PC-9 (cell line): ENCODE measurements at regions not wholly inside any gene's neighbourhood (a gene's known extent, or its start where the extent isn't known, plus 50 kb on each side); places are given as distances from the start of the nearest gene placed in this dataset.

ENCODE experiments used
- BruUV-seq: library from RNA; stranded (reverse); fragments of 400-500 nt; replicated peaks from 2 replicates; lab custom pipeline; 2021; lab: Mats Ljungman, UMichigan
- CTCF ChIA-PET: fragments of 300-600 bp; sonication (Branson Sonifier 250); formaldehyde crosslinking; loops from one replicate; lab custom pipeline; 2022; ENCODE audit warnings: antibody characterized with exemption; lab: Charles Lee
- POLR2A ChIA-PET: fragments of 300-600 bp; sonication (Branson Sonifier 250); formaldehyde crosslinking; loops from one replicate; lab custom pipeline; 2022; ENCODE audit warnings: antibody characterized with exemption; ENCODE audit not compliant: unreplicated experiment; lab: Charles Lee
- DNase-seq, 2 experiments: peaks; one replicate each; pipeline versions ENCODE4 v3.0.0 to v3.0.0-alpha.2; 2015 to 2022; ENCODE audit warnings: mixed read lengths in 1 of 2
- H2AFZ ChIP-seq: fragments of 200-600 bp; sonication (generic); 2 replicates; pipeline ENCODE4 v1.8.1; 2017; ENCODE audit warnings: antibody characterized with exemption
- H3F3A ChIP-seq: fragments of 200-600 bp; sonication (generic); 2 replicates; pipeline ENCODE4 v1.8.1; 2017; ENCODE audit warnings: antibody characterized with exemption, mild to moderate bottlenecking, low read depth; ENCODE audit not compliant: insufficient read depth
- H3K27ac ChIP-seq: fragments of 200-600 bp; sonication (generic); 2 replicates; pipeline ENCODE4 v1.6.1; 2016; ENCODE audit warnings: mixed run types
- H3K27me3 ChIP-seq: fragments of 200-600 bp; sonication (generic); 2 replicates; pipeline ENCODE4 v1.6.1; 2016; ENCODE audit warnings: low read depth, mixed run types; ENCODE audit not compliant: insufficient read depth
- H3K36me3 ChIP-seq: fragments of 200-600 bp; sonication (generic); 2 replicates; pipeline ENCODE4 v1.6.1; 2016; ENCODE audit warnings: low read depth, mixed run types
- H3K4me1 ChIP-seq: fragments of 200-600 bp; sonication (generic); replicated peaks from 2 replicates; pipeline ENCODE4 v1.6.1; 2016; ENCODE audit warnings: mixed run types; ENCODE audit not compliant: insufficient read depth
- H3K4me2 ChIP-seq: fragments of 200-600 bp; sonication (generic); 2 replicates; pipeline ENCODE4 v1.6.1; 2017; ENCODE audit warnings: mixed run types
- H3K4me3 ChIP-seq: fragments of 200-600 bp; sonication (generic); 2 replicates; pipeline ENCODE4 v1.6.1; 2016; ENCODE audit warnings: mixed run types
- H3K79me2 ChIP-seq: fragments of 200-600 bp; sonication (generic); 2 replicates; pipeline ENCODE4 v1.6.1; 2017; ENCODE audit warnings: low read depth, mixed run types
- H3K9me2 ChIP-seq: fragments of 200-600 bp; sonication (generic); 2 replicates; pipeline ENCODE4 v1.8.1; 2017; ENCODE audit warnings: mild to moderate bottlenecking; ENCODE audit not compliant: insufficient read depth
- H3K9me3 ChIP-seq: fragments of 200-600 bp; sonication (generic); 2 replicates; pipeline ENCODE4 v1.8.1; 2016; ENCODE audit warnings: low read depth; ENCODE audit not compliant: insufficient read depth
- H4K20me1 ChIP-seq: fragments of 200-600 bp; sonication (generic); 2 replicates; pipeline ENCODE4 v1.8.1; 2017; ENCODE audit not compliant: insufficient read depth
- EZH2 ChIP-seq: fragments of 200-600 bp; sonication (generic); IDR thresholded peaks from 2 replicates; pipeline ENCODE4 v1.8.0; 2017; ENCODE audit warnings: antibody characterized with exemption, low read depth
- intact Hi-C: fragments of 100-400 bp; cut with micrococcal nuclease; formaldehyde crosslinking; loops from one replicate; pipeline ENCODE4 v1.10.0; 2022; ENCODE audit not compliant: unreplicated experiment
- TF ChIP-seq, protein P1 (sequence below): fragments of 200-600 bp; sonication (generic); conservative IDR thresholded peaks from 2 replicates; pipeline ENCODE4 v1.6.1; 2017; ENCODE audit warnings: mixed run types, antibody characterized with exemption, mild to moderate bottlenecking, moderate library complexity

DNA sequence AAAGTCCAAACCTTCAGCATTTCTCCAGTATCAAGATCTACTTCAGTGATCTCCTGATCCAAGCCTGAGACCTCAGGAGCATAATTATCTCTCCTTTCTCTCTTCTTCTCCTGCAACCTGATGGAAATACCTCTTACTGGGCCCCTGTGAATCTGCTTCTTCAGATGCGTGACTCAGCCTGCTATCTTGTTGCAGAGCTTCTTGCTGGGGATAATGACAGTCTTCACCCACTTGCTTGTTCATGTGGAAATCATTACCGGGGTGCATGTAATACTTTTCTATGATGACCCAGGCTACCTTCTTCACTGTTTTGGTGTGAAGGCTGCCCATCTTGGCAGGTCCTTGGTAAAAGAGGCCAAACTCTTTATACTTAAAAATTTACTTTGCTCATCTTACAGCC lies 140.0 kb upstream of the POU2AF2 start:
- BruUV-seq, result no TSS peak
- no peaks in the 10 kb centered on the region for H3K79me2 ChIP-seq
- no peaks in the 10 kb centered on the region for H3F3A ChIP-seq
- no peaks in the 10 kb centered on the region for H3K9me3 ChIP-seq
- no peak overlapping the region for H3K4me3 ChIP-seq
- no peak overlapping the region for H3K27ac ChIP-seq
- ChIA-PET CTCF (no interaction called here), POLR2A (no interaction called here)
- no peaks in the 10 kb centered on the region for H4K20me1 ChIP-seq
- no peak overlapping the region for H3K4me2 ChIP-seq
- H2AFZ ChIP-seq, result no peak overlapping the region
- H3K27me3 ChIP-seq, result no peaks in the 10 kb centered on the region
- no peaks in the 10 kb centered on the region for H3K9me2 ChIP-seq
- H3K4me1 ChIP-seq, result no peaks in the 10 kb centered on the region
- no peak for DNase-seq
- no peaks in the 10 kb centered on the region for H3K36me3 ChIP-seq
- intact Hi-C loops, result no loop called here
- TF ChIP-seq, protein P1, sequence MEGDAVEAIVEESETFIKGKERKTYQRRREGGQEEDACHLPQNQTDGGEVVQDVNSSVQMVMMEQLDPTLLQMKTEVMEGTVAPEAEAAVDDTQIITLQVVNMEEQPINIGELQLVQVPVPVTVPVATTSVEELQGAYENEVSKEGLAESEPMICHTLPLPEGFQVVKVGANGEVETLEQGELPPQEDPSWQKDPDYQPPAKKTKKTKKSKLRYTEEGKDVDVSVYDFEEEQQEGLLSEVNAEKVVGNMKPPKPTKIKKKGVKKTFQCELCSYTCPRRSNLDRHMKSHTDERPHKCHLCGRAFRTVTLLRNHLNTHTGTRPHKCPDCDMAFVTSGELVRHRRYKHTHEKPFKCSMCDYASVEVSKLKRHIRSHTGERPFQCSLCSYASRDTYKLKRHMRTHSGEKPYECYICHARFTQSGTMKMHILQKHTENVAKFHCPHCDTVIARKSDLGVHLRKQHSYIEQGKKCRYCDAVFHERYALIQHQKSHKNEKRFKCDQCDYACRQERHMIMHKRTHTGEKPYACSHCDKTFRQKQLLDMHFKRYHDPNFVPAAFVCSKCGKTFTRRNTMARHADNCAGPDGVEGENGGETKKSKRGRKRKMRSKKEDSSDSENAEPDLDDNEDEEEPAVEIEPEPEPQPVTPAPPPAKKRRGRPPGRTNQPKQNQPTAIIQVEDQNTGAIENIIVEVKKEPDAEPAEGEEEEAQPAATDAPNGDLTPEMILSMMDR, result no peak
- no peak for TF ChIP-seq EZH2

DNA sequence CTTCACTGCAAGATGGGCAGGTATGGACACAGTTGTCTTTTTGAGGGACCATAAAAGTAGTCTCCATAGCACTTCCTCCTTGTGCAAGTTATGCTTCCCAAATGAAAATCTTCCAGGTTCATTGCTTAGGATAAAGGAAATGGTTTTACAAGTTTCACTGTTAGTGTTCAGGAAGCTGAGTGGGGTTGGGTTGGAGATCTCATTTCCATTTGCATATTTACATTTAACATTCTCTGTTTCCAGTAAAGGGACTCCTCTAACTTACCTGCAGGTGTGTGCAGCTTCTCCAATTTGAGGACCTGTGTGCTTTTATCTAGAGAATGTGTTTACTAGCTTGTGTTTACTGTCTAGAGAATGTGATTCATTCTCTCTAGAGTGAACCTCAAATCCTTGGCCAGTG lies 141.3 kb upstream of the POU2AF2 start:
- Histone ChIP-seq H3K4me2 (no peak overlapping the region), H3K27ac (no peak overlapping the region), H3K4me1 (no peaks in the 10 kb centered on the region), H3K4me3 (no peak overlapping the region), H3K79me2 (no peaks in the 10 kb centered on the region), H3F3A (no peaks in the 10 kb centered on the region), H3K36me3 (no peaks in the 10 kb centered on the region), H3K9me2 (no peaks in the 10 kb centered on the region), H4K20me1 (no peaks in the 10 kb centered on the region), H3K9me3 (no peaks in the 10 kb centered on the region), H3K27me3 (no peaks in the 10 kb centered on the region), H2AFZ (no peak overlapping the region)
- TF ChIP-seq, protein P1, result no peak
- TF ChIP-seq EZH2, result no peak
- POLR2A ChIA-PET, result no interaction called here
- BruUV-seq, result no TSS peak
- intact Hi-C loops, result no loop called here
- DNase-seq, result no peak
- CTCF ChIA-PET, result no interaction called here

DNA sequence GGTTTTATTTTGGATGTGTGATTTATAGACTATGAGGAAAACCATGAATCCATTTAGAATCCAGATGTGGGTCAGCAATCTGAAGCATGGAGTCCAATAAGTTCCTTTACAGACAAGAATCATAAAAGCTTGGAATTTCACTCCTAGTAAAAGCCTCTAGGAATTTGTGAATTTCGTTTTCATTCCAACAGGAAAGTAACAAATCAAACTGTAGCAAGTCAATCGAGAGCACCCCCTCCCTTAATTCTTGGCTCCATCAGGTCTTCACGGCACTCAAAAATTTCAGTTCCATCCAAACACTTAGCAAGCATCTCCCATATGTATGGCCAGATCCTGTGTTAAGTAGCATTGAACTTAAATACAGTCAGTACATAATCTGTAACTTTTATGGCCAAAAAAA lies 143.6 kb upstream of the POU2AF2 start:
- no TSS peak for BruUV-seq

More for the DNA sequence above, 143.6 kb upstream of the POU2AF2 start:
- intact Hi-C loops, result no loop called here
- no peak overlapping the region for H3K4me3 ChIP-seq
- no peaks in the 10 kb centered on the region for H3K9me3 ChIP-seq
- H3K4me1 ChIP-seq, result no peaks in the 10 kb centered on the region
- no peaks in the 10 kb centered on the region for H3K36me3 ChIP-seq
- no peaks in the 10 kb centered on the region for H3K79me2 ChIP-seq
- no peak overlapping the region for H3K27ac ChIP-seq
- H4K20me1 ChIP-seq, result no peaks in the 10 kb centered on the region
- no peak overlapping the region for H3K4me2 ChIP-seq
- H2AFZ ChIP-seq, result no peak overlapping the region
- TF ChIP-seq EZH2, result no peak
- TF ChIP-seq, protein P1, result no peak
- no peaks in the 10 kb centered on the region for H3K9me2 ChIP-seq
- ChIA-PET POLR2A (no interaction called here), CTCF (no interaction called here)
- DNase-seq, result no peak
- H3F3A ChIP-seq, result no peaks in the 10 kb centered on the region
- H3K27me3 ChIP-seq, result no peaks in the 10 kb centered on the region
